ENCODE measurements at regions not wholly inside any gene's neighbourhood (a gene's known extent, or its start where the extent isn't known, plus 50 kb on each side); places are given as distances from the start of the nearest gene placed in this dataset.
A peak's percentile ranks its signal among the peaks of the same experiment; 100 is the strongest.

- Histone ChIP-seq H3K4me3 (ENCODE audit: low read depth in 1 of 2, low read length in 2 of 2) (no peak overlapping the region), H3K27me3 (ENCODE audit: control insufficient read depth in 1 of 2, insufficient read depth in 2 of 2, low read length in 2 of 2) (no peaks in the 10 kb centered on the region), H3K9me3 (ENCODE audit: control insufficient read depth in 2 of 2, insufficient read depth in 1 of 2, low read depth in 1 of 2, low read length in 1 of 2) (no peaks in the 10 kb centered on the region), H3K4me1 (ENCODE audit: control insufficient read depth in 2 of 2, insufficient read depth in 2 of 2, low read length in 1 of 2) (no peaks in the 10 kb centered on the region), H3K36me3 (ENCODE audit: control insufficient read depth in 2 of 2, insufficient read depth in 2 of 2, low read length in 1 of 2) (no peaks in the 10 kb centered on the region), H3K27ac (ENCODE audit: low read depth in 2 of 2, low read length in 1 of 2) (no peak overlapping the region)
- WGBS, 2 donors, result 58 to 77% methylated on average over 1 of the region's 1 CpG
Measured at GRCh38 chr2:204299766-204300165, 245.5 kb upstream of the PARD3B start.

- no peak overlapping the region for H3K4me3 ChIP-seq (ENCODE audit: low read depth in 1 of 2, low read length in 2 of 2)
- no peaks in the 10 kb centered on the region for H3K9me3 ChIP-seq (ENCODE audit: control insufficient read depth in 2 of 2, insufficient read depth in 1 of 2, low read depth in 1 of 2, low read length in 1 of 2)
- H3K27me3 ChIP-seq (ENCODE audit: control insufficient read depth in 1 of 2, insufficient read depth in 2 of 2, low read length in 2 of 2), result no peaks in the 10 kb centered on the region
- H3K27ac ChIP-seq (ENCODE audit: low read depth in 2 of 2, low read length in 1 of 2), result no peak overlapping the region
- no peaks in the 10 kb centered on the region for H3K36me3 ChIP-seq (ENCODE audit: control insufficient read depth in 2 of 2, insufficient read depth in 2 of 2, low read length in 1 of 2)
- WGBS, 2 donors, result 89 to 94% methylated on average over 4 of the region's 4 CpGs
- H3K4me1 ChIP-seq (ENCODE audit: control insufficient read depth in 2 of 2, insufficient read depth in 2 of 2, low read length in 1 of 2), result no peaks in the 10 kb centered on the region
Measured at GRCh38 chr2:204306667-204307066, 238.6 kb upstream of the PARD3B start.

- Histone ChIP-seq H3K36me3 (ENCODE audit: control insufficient read depth in 2 of 2, insufficient read depth in 2 of 2, low read length in 1 of 2) (no peaks in the 10 kb centered on the region), H3K9me3 (ENCODE audit: control insufficient read depth in 2 of 2, insufficient read depth in 1 of 2, low read depth in 1 of 2, low read length in 1 of 2) (no peaks in the 10 kb centered on the region), H3K4me3 (ENCODE audit: low read depth in 1 of 2, low read length in 2 of 2) (no peak overlapping the region), H3K27ac (ENCODE audit: low read depth in 2 of 2, low read length in 1 of 2) (no peak overlapping the region), H3K4me1 (ENCODE audit: control insufficient read depth in 2 of 2, insufficient read depth in 2 of 2, low read length in 1 of 2) (peaks cover 0 to 4% of the 10 kb centered on the region in 2 donors), H3K27me3 (ENCODE audit: control insufficient read depth in 1 of 2, insufficient read depth in 2 of 2, low read length in 2 of 2) (no peaks in the 10 kb centered on the region)
- WGBS, 2 donors, result 81 to 84% methylated on average over 8 of the region's 8 CpGs
Measured at GRCh38 chr2:204312105-204312504, 233.2 kb upstream of the PARD3B start.

GRCh38 chr2:204313256-204313655 is 232.0 kb upstream of the PARD3B start:
- 87 to 96% methylated on average over 1 of the region's 1 CpG for WGBS, 2 donors
- H3K9me3 ChIP-seq (ENCODE audit: control insufficient read depth in 2 of 2, insufficient read depth in 1 of 2, low read depth in 1 of 2, low read length in 1 of 2), result no peaks in the 10 kb centered on the region
- no peak overlapping the region for H3K4me3 ChIP-seq (ENCODE audit: low read depth in 1 of 2, low read length in 2 of 2)

GRCh38 chr2:204315236-204315662 is 230.0 kb upstream of the PARD3B start:
- H3K4me3 ChIP-seq (ENCODE audit: low read depth in 1 of 2, low read length in 2 of 2), result no peak overlapping the region

More at GRCh38 chr2:204313256-204313655, 232.0 kb upstream of the PARD3B start:
- Histone ChIP-seq H3K4me1 (ENCODE audit: control insufficient read depth in 2 of 2, insufficient read depth in 2 of 2, low read length in 1 of 2) (peaks cover 0 to 4% of the 10 kb centered on the region in 2 donors), H3K27ac (ENCODE audit: low read depth in 2 of 2, low read length in 1 of 2) (no peak overlapping the region), H3K36me3 (ENCODE audit: control insufficient read depth in 2 of 2, insufficient read depth in 2 of 2, low read length in 1 of 2) (no peaks in the 10 kb centered on the region), H3K27me3 (ENCODE audit: control insufficient read depth in 1 of 2, insufficient read depth in 2 of 2, low read length in 2 of 2) (no peaks in the 10 kb centered on the region)

GRCh38 chr2:204317640-204318039 is 227.6 kb upstream of the PARD3B start:
- peaks cover 0 to 4% of the 10 kb centered on the region in 2 donors for H3K4me1 ChIP-seq (ENCODE audit: control insufficient read depth in 2 of 2, insufficient read depth in 2 of 2, low read length in 1 of 2)
- H3K36me3 ChIP-seq (ENCODE audit: control insufficient read depth in 2 of 2, insufficient read depth in 2 of 2, low read length in 1 of 2), result no peaks in the 10 kb centered on the region
- no peaks in the 10 kb centered on the region for H3K27me3 ChIP-seq (ENCODE audit: control insufficient read depth in 1 of 2, insufficient read depth in 2 of 2, low read length in 2 of 2)
- H3K9me3 ChIP-seq (ENCODE audit: control insufficient read depth in 2 of 2, insufficient read depth in 1 of 2, low read depth in 1 of 2, low read length in 1 of 2), result no peaks in the 10 kb centered on the region
- no peak overlapping the region for H3K4me3 ChIP-seq (ENCODE audit: low read depth in 1 of 2, low read length in 2 of 2)
- 90% methylated on average over 5 of the region's 5 CpGs for WGBS, 2 donors
- H3K27ac ChIP-seq (ENCODE audit: low read depth in 2 of 2, low read length in 1 of 2), result no peak overlapping the region

More at GRCh38 chr2:204315236-204315662, 230.0 kb upstream of the PARD3B start:
- Histone ChIP-seq H3K36me3 (ENCODE audit: control insufficient read depth in 2 of 2, insufficient read depth in 2 of 2, low read length in 1 of 2) (no peaks in the 10 kb centered on the region), H3K4me1 (ENCODE audit: control insufficient read depth in 2 of 2, insufficient read depth in 2 of 2, low read length in 1 of 2) (peaks cover 0 to 4% of the 10 kb centered on the region in 2 donors), H3K9me3 (ENCODE audit: control insufficient read depth in 2 of 2, insufficient read depth in 1 of 2, low read depth in 1 of 2, low read length in 1 of 2) (no peaks in the 10 kb centered on the region), H3K27ac (ENCODE audit: low read depth in 2 of 2, low read length in 1 of 2) (peak overlapping the region in 1 of 2 donors; percentile 3), H3K27me3 (ENCODE audit: control insufficient read depth in 1 of 2, insufficient read depth in 2 of 2, low read length in 2 of 2) (no peaks in the 10 kb centered on the region)
- 28 to 36% methylated on average over 13 of the region's 13 CpGs for WGBS, 2 donors

GRCh38 chr2:204321027-204321800 is 224.1 kb upstream of the PARD3B start:
- WGBS, 2 donors, result 71 to 79% methylated on average over 10 of the region's 10 CpGs
- H3K9me3 ChIP-seq (ENCODE audit: control insufficient read depth in 2 of 2, insufficient read depth in 1 of 2, low read depth in 1 of 2, low read length in 1 of 2), result no peaks in the 10 kb centered on the region
- no peaks in the 10 kb centered on the region for H3K4me1 ChIP-seq (ENCODE audit: control insufficient read depth in 2 of 2, insufficient read depth in 2 of 2, low read length in 1 of 2)
- H3K27ac ChIP-seq (ENCODE audit: low read depth in 2 of 2, low read length in 1 of 2), result peak overlapping the region; percentile 0 to 36
- H3K36me3 ChIP-seq (ENCODE audit: control insufficient read depth in 2 of 2, insufficient read depth in 2 of 2, low read length in 1 of 2), result no peaks in the 10 kb centered on the region
- no peak overlapping the region for H3K4me3 ChIP-seq (ENCODE audit: low read depth in 1 of 2, low read length in 2 of 2)
- no peaks in the 10 kb centered on the region for H3K27me3 ChIP-seq (ENCODE audit: control insufficient read depth in 1 of 2, insufficient read depth in 2 of 2, low read length in 2 of 2)

- 56 to 58% methylated on average over 9 of the region's 9 CpGs for WGBS, 2 donors
- Histone ChIP-seq H3K27me3 (ENCODE audit: control insufficient read depth in 1 of 2, insufficient read depth in 2 of 2, low read length in 2 of 2) (no peaks in the 10 kb centered on the region), H3K9me3 (ENCODE audit: control insufficient read depth in 2 of 2, insufficient read depth in 1 of 2, low read depth in 1 of 2, low read length in 1 of 2) (no peaks in the 10 kb centered on the region), H3K36me3 (ENCODE audit: control insufficient read depth in 2 of 2, insufficient read depth in 2 of 2, low read length in 1 of 2) (no peaks in the 10 kb centered on the region), H3K4me3 (ENCODE audit: low read depth in 1 of 2, low read length in 2 of 2) (no peak overlapping the region), H3K4me1 (ENCODE audit: control insufficient read depth in 2 of 2, insufficient read depth in 2 of 2, low read length in 1 of 2) (no peaks in the 10 kb centered on the region), H3K27ac (ENCODE audit: low read depth in 2 of 2, low read length in 1 of 2) (peak overlapping the region; percentile 0 to 37)
Measured at GRCh38 chr2:204321910-204322751, 223.1 kb upstream of the PARD3B start.

GRCh38 chr2:204325468-204325867 is 219.8 kb upstream of the PARD3B start:
- Histone ChIP-seq H3K27me3 (ENCODE audit: control insufficient read depth in 1 of 2, insufficient read depth in 2 of 2, low read length in 2 of 2) (no peaks in the 10 kb centered on the region), H3K4me3 (ENCODE audit: low read depth in 1 of 2, low read length in 2 of 2) (no peak overlapping the region), H3K9me3 (ENCODE audit: control insufficient read depth in 2 of 2, insufficient read depth in 1 of 2, low read depth in 1 of 2, low read length in 1 of 2) (no peaks in the 10 kb centered on the region), H3K36me3 (ENCODE audit: control insufficient read depth in 2 of 2, insufficient read depth in 2 of 2, low read length in 1 of 2) (no peaks in the 10 kb centered on the region), H3K27ac (ENCODE audit: low read depth in 2 of 2, low read length in 1 of 2) (no peak overlapping the region), H3K4me1 (ENCODE audit: control insufficient read depth in 2 of 2, insufficient read depth in 2 of 2, low read length in 1 of 2) (no peaks in the 10 kb centered on the region)
- 14 to 16% methylated on average over 7 of the region's 7 CpGs for WGBS, 2 donors

All from esophagus (tissue), 2 donors.